Dermis microvascular lymphatic vessel endothelial cell (primary cell): ENCODE measurements at regions not wholly inside any gene's neighbourhood (a gene's known extent, or its start where the extent isn't known, plus 50 kb on each side); places are given as distances from the start of the nearest gene placed in this dataset.
"Not testable (repeated sequence)": the region's sequence is repeated elsewhere in the genome, so short reads cannot be mapped to it uniquely, and the experiment has no call there.

ENCODE experiments used
- DNase-seq, 2 donors: peaks; one replicate each; pipeline versions ENCODE4 v3.0.0 to v3.0.0-alpha.2; 2010; ENCODE audit warnings: low read depth in 2 of 2

- DNase-seq: not testable (repeated sequence)
These were observed 705.7 kb upstream of the FRG1 start for GRCh38 chr4:189234948-189235347.

- DNase-seq: no peak
These were observed 705.1 kb upstream of the FRG1 start for GRCh38 chr4:189235599-189235998.

GRCh38 chr4:189236321-189236720, 704.4 kb upstream of the FRG1 start:
- not testable (repeated sequence) for DNase-seq

GRCh38 chr4:189237340-189237739, 703.3 kb upstream of the FRG1 start:
- DNase-seq: no peak

- DNase-seq: no peak
These were observed 685.0 kb upstream of the FRG1 start for GRCh38 chr4:189255636-189256035.

GRCh38 chr4:189261475-189261874, 679.2 kb upstream of the FRG1 start:
- no peak for DNase-seq

GRCh38 chr4:189265515-189265914, 675.2 kb upstream of the FRG1 start:
- no peak for DNase-seq

- no peak for DNase-seq
These were observed 673.2 kb upstream of the FRG1 start for GRCh38 chr4:189267312-189267965.

GRCh38 chr4:189278597-189279165, 662.0 kb upstream of the FRG1 start:
- no peak for DNase-seq

GRCh38 chr4:189279188-189279587, 661.5 kb upstream of the FRG1 start:
- DNase-seq: no peak

- no peak for DNase-seq
These were observed 655.3 kb upstream of the FRG1 start for GRCh38 chr4:189285377-189285776.

GRCh38 chr4:189291939-189292338, 648.7 kb upstream of the FRG1 start:
- DNase-seq: no peak

GRCh38 chr4:189293459-189293858, 647.2 kb upstream of the FRG1 start:
- DNase-seq: no peak

GRCh38 chr4:189294574-189294973, 646.1 kb upstream of the FRG1 start:
- no peak for DNase-seq

GRCh38 chr4:189299706-189300105, 641.0 kb upstream of the FRG1 start:
- no peak for DNase-seq

GRCh38 chr4:189301692-189302091, 639.0 kb upstream of the FRG1 start:
- no peak for DNase-seq

GRCh38 chr4:189302719-189303118, 638.0 kb upstream of the FRG1 start:
- DNase-seq: no peak

GRCh38 chr4:189304167-189304566, 636.5 kb upstream of the FRG1 start:
- no peak for DNase-seq

GRCh38 chr4:189304809-189305208, 635.9 kb upstream of the FRG1 start:
- DNase-seq: no peak

GRCh38 chr4:189305500-189305899, 635.2 kb upstream of the FRG1 start:
- no peak for DNase-seq

- DNase-seq: no peak
These were observed 629.4 kb upstream of the FRG1 start for GRCh38 chr4:189311251-189311650.

- DNase-seq: no peak
These were observed 627.6 kb upstream of the FRG1 start for GRCh38 chr4:189313064-189313463.

GRCh38 chr4:189313861-189314513, 626.7 kb upstream of the FRG1 start:
- DNase-seq: no peak
